Right atrium auricular region (tissue), 2 donors: ENCODE measurements at regions not wholly inside any gene's neighbourhood (a gene's known extent, or its start where the extent isn't known, plus 50 kb on each side); places are given as distances from the start of the nearest gene placed in this dataset.
"Not testable (repeated sequence)": the region's sequence is repeated elsewhere in the genome, so short reads cannot be mapped to it uniquely, and the experiment has no call there.

ENCODE experiments used
- DNase-seq: peaks from one replicate; pipeline ENCODE4 v3.0.0-alpha.2; 2019; ENCODE audit warnings: low spot score
- H3K27ac ChIP-seq, 2 donors: fragments of 200-600 bp; sonication (generic); 1 replicate in 1 of 2; 2 replicates in 1 of 2; pipeline ENCODE4 v1.5.1; 2016 to 2019
- H3K27me3 ChIP-seq, 2 donors: fragments of 200-600 bp; sonication (generic); one replicate each; pipeline versions ENCODE4 v1.5.1 to v1.6.0; 2017 to 2019
- H3K36me3 ChIP-seq: fragments of 200-600 bp; sonication (generic); one replicate; pipeline ENCODE4 v1.5.1; 2016
- H3K4me1 ChIP-seq, 2 donors: fragments of 200-600 bp; sonication (generic); one replicate each; pipeline versions ENCODE4 v1.5.1 to v1.6.0; 2017 to 2019
- H3K4me3 ChIP-seq, 2 donors: fragments of 200-600 bp; sonication (generic); 1 replicate in 1 of 2; 2 replicates in 1 of 2; pipeline ENCODE4 v1.5.1; 2017 to 2019; ENCODE audit warnings: mild to moderate bottlenecking in 1 of 2, moderate library complexity in 1 of 2
- H3K9me3 ChIP-seq, 2 donors: fragments of 200-600 bp; sonication (generic); one replicate each; pipeline ENCODE4 v1.5.1; 2019
- CTCF ChIP-seq, 2 donors: fragments of 200-600 bp; sonication (generic); IDR thresholded peaks; one replicate each; pipeline ENCODE4 v1.5.1; 2019; ENCODE audit warnings: antibody characterized with exemption in 2 of 2

DNA sequence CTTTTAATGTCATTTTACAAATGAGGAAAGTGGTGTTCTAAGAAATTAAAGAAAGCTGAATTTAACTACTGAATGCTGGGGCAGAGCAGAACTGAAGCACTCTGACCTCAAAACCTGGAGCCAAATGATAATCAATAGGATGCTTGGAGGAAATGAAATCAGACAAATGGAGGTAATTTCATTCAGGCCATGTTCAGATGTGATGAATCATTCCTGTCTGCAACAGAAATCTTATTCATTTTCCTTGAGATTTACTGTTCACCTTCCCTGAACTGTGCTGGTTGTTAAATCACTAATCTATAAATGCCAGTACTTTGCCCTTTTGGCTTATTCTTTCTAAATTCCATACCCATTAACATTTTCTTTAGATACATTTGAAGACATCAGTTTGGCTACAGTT is 85.6 kb upstream of the SNX7 start:
- Histone ChIP-seq H3K4me3 (no peak overlapping the region), H3K4me1 (no peaks in the 10 kb centered on the region), H3K36me3 (no peaks in the 10 kb centered on the region), H3K27me3 (no peaks in the 10 kb centered on the region), H3K9me3 (no peaks in the 10 kb centered on the region), H3K27ac (no peak overlapping the region)
- DNase-seq: no peak
- TF ChIP-seq CTCF (IDR thresholded peaks at IDR 0.05): no peak

- Histone ChIP-seq H3K9me3 (no peaks in the 10 kb centered on the region), H3K4me3 (no peak overlapping the region), H3K36me3 (no peaks in the 10 kb centered on the region), H3K4me1 (no peaks in the 10 kb centered on the region), H3K27ac (no peak overlapping the region), H3K27me3 (no peaks in the 10 kb centered on the region)
- no peak for DNase-seq
- no peak for TF ChIP-seq CTCF (IDR thresholded peaks at IDR 0.05)
Observed at GRCh38 chr1:98565951-98566350, 95.6 kb upstream of the SNX7 start.

DNA sequence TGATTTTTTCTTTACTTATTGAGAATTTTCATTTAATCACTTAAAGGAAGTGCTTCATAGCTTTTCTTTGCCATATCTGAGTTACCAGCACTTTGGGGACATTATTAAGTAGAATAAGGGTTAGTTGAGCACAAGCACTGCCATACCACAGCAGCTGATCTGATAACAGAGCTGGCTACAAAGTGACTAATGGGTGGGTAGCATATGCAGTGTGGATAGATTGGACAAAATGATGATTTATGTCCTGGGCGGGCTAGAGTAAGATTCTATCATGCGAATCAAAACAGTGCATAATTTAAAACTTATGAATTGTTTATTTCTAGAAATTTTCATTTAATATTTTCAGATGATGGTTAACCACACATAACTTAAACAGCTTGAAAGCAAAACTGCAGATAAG is 102.2 kb upstream of the SNX7 start:
- H3K4me3 ChIP-seq: no peak overlapping the region
- DNase-seq: no peak
- H3K27ac ChIP-seq: no peak overlapping the region
- TF ChIP-seq CTCF (IDR thresholded peaks at IDR 0.05): no peak
- H3K27me3 ChIP-seq: no peaks in the 10 kb centered on the region
- no peaks in the 10 kb centered on the region for H3K9me3 ChIP-seq
- no peaks in the 10 kb centered on the region for H3K4me1 ChIP-seq
- H3K36me3 ChIP-seq: no peaks in the 10 kb centered on the region

- H3K4me3 ChIP-seq: no peak overlapping the region
- no peak for TF ChIP-seq CTCF (IDR thresholded peaks at IDR 0.05)
- no peaks in the 10 kb centered on the region for H3K36me3 ChIP-seq
- H3K9me3 ChIP-seq: no peaks in the 10 kb centered on the region
- DNase-seq: no peak
- peak overlapping the region in 1 of 2 donors; percentile 3 for H3K27ac ChIP-seq
- no peaks in the 10 kb centered on the region for H3K27me3 ChIP-seq
- no peaks in the 10 kb centered on the region for H3K4me1 ChIP-seq
Observed at GRCh38 chr1:98557895-98558294, 103.6 kb upstream of the SNX7 start.

- Histone ChIP-seq H3K27ac (no peak overlapping the region), H3K36me3 (no peaks in the 10 kb centered on the region), H3K4me1 (no peaks in the 10 kb centered on the region), H3K9me3 (no peaks in the 10 kb centered on the region), H3K27me3 (no peaks in the 10 kb centered on the region), H3K4me3 (no peak overlapping the region)
- peak; percentile 20 to 55 for TF ChIP-seq CTCF (IDR thresholded peaks at IDR 0.05)
- DNase-seq: no peak
Observed at GRCh38 chr1:98556521-98557158, 104.9 kb upstream of the SNX7 start.

GRCh38 chr1:98555814-98556213 is 105.7 kb upstream of the SNX7 start:
- Histone ChIP-seq H3K4me3 (no peak overlapping the region), H3K27ac (no peak overlapping the region), H3K4me1 (no peaks in the 10 kb centered on the region), H3K36me3 (no peaks in the 10 kb centered on the region), H3K27me3 (no peaks in the 10 kb centered on the region), H3K9me3 (no peaks in the 10 kb centered on the region)
- no peak for DNase-seq
- TF ChIP-seq CTCF (IDR thresholded peaks at IDR 0.05): no peak

- peak overlapping the region in 1 of 2 donors; percentile 66 for H3K27ac ChIP-seq
- H3K4me1 ChIP-seq, H3K36me3 ChIP-seq, H3K27me3 ChIP-seq, H3K9me3 ChIP-seq, DNase-seq: not testable (repeated sequence)
- peak overlapping the region; percentile 24 to 29 for H3K4me3 ChIP-seq
Observed at GRCh38 chr1:98552576-98553074, 108.9 kb upstream of the SNX7 start.
